NCI-H69 (cell line): ENCODE measurements at regions not wholly inside any gene's neighbourhood (a gene's known extent, or its start where the extent isn't known, plus 50 kb on each side); places are given as distances from the start of the nearest gene placed in this dataset.

Experiments
- DNase-seq: peaks from one replicate; lab custom pipeline; 2025; lab: John Stamatoyannopoulos, UW

DNA sequence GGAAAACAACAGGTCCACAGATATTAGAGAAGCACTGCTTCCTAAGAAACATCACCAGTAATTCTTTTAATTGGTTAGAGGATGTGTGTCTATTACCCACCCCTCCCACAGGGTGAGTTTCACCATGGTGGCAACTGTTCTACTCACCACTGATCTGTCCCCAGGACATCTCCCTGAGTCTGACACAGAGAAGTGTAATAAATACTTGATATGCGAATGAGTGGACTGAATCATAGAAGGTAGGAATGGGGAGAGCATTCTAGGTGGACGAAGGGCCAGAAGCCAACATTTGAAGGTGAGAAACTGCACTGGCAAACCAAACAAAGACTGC is 452.7 kb upstream of the PROK2 start:
- no peak for DNase-seq

DNA sequence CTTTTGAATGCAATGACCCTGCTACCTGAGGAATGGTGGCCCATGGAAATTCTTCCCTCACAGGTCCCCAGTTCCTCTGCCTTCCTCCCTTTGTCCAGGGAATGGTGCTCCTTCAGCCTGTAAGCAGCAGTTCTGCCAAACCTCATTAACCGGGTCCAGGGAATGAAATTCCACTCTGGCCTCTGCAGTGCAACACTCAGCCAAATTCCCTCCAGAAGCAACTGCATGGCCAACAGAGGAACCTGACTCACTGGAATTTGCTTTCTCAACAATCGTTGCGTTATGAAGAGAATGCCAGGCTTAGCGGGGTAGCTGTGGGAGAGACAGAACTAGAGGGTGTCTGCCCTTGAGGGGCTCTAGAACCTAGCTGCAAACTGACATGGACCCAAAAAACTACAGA is 449.4 kb upstream of the PROK2 start:
- no peak for DNase-seq

DNA sequence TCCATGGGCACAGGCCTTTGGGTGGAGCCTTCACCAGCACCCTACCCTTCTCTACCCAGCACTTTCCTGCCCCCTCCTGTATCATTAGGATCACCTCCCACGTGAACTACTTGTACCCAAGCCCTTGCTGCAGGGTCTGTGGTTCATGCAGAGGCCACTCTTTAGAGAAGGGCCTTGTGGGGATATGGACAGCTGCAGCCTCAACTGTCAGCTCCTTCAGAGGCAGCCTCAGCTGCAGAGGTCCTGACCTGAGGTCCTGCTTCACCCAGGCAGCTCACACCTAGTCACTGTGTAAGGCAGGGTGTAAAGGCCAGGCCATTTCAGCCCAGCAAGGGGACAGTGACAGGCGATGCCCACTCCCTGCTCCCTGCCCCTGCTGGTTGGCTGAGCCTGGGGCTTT is 448.6 kb upstream of the PROK2 start:
- DNase-seq: no peak

GRCh38 chr3:72232777-72233176 is 447.8 kb upstream of the PROK2 start:
- DNase-seq: no peak

DNA sequence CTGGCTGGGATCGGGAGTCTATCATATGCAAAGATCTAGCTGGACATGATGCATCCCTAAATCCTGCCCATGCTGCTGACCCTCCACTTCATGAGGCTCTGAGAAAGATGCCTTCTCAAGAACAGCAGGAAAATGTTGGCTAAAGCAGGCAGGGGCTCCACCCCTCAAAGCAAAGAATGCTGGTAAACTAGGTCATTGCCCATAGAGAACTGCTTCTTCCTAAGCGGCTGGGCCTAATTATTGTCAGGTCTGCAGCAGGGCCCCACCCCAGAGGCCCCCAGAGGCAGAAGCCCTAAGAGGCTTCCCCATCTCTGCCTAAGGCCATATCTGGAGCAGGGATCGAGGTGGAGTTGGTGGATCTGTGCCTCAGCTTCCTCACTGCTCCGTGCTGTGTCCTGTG is 447.4 kb upstream of the PROK2 start:
- no peak for DNase-seq

DNA sequence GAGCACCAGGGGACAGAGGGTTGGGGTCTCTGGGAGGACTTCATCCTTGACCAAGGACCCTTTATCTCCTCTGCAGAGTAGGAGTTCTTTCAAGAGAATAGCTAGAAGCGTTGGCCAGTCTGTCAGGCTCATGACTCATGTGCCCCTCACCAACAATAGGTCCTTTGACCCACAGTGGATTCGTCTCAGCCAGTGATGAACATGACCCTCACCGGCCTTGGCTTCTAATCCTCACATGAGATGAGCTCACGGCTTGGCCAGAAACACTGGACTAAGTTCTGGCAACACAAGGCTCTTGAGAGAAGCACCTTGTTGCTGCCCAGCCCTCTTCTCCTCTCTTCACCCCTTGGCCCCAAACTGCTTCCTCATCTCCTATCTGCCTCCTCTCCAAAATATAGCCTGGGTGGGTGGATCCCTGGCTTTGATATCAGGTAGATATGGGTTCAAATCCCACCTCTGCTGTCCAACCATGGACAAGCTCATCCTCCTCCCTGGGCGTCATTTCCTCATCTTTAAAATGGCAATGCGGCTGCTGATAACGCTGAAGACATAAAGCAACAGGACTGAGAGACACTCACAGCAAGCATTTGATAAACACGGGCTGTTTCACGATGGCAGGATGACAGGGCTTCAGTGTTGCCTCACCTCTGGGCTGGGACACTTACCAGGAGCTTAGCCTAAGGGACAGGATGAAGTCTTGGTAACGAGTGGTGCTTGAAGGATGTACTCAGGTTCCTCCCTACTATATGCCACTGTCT is 446.7 kb upstream of the PROK2 start:
- no peak for DNase-seq

- no peak for DNase-seq
These were observed 445.9 kb upstream of the PROK2 start for GRCh38 chr3:72230774-72231379.

GRCh38 chr3:72229952-72230351 is 445.0 kb upstream of the PROK2 start:
- no peak for DNase-seq

DNA sequence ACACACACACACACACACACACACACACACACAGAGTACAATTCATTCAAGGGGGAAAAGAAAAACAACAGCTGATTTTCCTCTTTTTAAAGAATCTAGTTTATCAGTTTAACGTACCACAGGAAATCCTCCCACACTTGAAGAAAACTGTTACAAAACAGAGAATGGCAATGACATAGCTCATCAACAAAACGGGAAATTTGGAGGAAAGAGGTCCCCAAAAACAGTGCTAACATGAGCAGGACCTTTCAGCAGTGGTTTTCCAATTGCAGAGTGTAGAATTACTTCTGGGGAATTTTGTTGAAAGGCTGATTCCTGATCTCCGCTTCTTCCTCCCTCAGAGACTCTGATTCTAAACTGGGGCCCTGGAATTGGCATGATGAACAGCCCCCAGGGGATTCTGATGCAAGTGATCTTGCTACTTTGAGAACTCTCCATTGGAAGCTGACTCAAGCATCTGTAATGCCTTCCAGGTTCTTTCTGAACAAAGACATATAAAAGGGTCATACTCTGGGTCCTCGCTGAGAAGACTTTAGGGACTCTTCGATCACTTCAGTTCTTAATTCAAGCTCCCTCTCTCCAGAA is 442.6 kb upstream of the PROK2 start:
- DNase-seq: no peak

DNA sequence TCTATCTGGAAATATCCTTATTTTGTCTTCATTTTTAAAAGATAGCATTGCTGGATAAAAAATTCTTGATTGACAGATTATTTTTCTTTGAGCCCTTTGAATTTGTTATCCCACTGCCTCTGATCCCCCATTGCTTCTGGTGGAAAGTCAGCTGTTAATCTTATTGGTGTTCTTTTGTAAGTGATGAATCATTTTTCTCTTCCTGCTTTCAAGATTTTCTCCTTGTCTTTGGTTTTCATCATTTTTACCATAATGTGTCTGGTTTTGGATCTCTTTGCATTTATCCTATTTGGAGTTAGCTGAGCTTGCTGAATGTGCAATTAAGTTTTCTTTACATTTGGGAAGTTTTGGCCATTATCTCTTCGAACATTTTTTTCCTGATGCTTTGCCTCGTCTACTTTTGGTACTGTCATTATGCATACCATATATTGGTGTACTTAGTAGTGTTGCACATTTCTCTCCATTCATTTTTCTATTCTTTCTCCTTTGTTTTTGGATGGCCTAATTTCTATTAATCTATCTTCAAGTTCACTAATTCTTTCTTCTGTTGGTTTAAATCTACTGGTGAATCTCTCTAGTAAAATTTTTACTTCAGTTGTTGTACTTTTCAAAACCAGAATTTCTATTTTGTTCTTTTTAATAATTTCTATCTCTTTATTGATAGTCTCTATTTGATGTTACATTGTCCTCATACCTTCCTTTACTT is 440.0 kb upstream of the PROK2 start:
- DNase-seq: peak; percentile 3

- DNase-seq: no peak
These were observed 438.7 kb upstream of the PROK2 start for GRCh38 chr3:72223628-72224027.

DNA sequence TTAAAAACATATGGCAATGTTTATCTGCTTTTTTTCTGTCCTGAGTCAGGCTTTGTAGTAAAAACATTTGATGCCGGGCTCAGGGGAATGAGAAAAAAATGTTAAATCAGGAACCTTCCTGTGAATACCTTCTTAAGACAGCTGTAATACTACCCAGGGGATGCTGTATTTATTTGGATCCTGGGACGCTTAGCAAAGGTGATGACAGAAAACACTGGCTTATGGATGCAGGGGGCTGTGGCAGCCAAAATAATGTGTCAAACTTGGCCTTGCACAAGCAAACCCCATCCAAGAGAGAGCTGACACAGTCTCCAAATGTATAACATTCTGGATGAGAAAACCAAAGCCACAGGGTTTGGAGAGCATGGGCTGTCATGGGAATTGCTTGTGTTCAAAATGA is 438.2 kb upstream of the PROK2 start:
- no peak for DNase-seq

DNA sequence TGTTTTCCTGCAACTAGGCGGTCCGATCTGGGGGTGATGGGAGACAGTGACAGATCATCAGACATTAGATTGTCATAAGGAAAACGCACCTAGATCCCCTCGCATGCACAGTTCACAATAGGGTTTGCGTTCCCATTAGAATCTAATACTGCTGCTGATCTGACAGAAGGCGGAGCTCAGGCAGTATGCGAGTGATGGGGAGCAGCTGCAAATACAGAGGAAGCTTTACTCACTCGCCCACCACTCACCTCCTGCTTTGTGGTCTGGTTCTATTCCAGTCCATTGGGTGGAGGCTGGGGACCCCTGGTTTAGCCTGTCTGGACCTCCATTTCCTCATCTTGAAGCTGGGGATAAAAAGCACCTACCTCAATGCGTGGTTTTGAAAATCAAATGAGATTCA is 437.5 kb upstream of the PROK2 start:
- no peak for DNase-seq

GRCh38 chr3:72220946-72221345 is 436.0 kb upstream of the PROK2 start:
- no peak for DNase-seq

DNA sequence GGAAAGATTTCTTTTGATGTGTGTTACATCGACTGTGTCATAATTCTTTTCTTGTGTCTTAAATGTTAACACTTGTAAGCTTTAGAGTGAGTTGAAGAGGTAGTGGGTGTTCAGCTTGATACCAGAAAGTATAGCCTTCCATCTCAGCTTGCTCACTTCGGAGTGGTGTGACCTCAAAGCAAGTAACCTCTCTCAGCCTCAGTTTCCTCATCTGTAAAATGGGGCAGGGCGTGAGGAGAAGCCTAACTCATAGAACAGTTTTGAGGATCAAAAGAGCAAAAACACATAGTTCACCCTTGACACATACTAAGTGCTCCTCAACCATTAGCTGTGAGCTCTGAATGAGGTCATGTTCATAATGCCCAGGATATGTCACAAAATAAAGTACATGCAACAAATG is 434.8 kb upstream of the PROK2 start:
- DNase-seq: no peak

- no peak for DNase-seq
These were observed 432.6 kb upstream of the PROK2 start for GRCh38 chr3:72217570-72217969.

DNA sequence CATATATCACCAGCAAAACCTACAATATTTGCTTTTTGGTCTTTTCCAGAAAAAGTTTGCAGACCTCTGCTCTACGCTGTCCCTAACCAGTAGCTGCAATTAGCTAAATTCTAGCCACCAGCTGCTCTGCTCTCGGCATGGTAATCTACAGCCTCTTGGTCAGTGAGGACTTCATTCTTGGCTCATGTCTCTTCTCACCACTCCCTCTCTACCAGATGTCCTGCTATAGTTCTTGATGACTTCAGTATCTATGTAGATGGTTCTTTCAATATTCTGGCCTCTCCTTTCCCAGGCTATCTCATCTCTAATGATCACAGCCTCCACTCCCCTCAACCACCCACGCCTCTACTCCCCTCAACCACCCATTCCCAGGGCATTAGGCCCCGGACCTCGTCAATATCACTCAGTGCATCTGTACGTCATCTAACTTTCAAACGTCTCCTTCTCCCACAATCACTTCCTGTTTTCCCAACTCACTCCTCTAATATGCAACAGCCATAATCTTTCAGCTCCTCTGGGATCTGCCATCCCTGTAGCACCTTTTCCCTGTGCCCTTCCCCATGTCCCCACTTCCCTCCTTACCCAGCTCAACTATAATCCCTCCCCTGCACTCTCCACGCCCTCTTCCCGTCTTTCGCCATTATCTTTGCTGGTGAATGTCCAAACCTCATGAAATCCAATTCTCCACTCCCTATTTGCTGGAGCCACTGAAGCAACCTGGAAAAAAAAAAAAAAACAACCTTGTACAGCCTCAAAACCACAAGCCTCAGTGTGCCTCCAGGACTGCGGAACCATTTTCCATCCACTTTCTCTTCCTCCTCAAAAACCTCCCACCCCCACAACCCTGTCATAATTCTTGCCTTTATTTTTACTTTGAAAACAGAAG is 429.4 kb upstream of the PROK2 start:
- no peak for DNase-seq

GRCh38 chr3:72213296-72214065 is 428.5 kb upstream of the PROK2 start:
- no peak for DNase-seq

DNA sequence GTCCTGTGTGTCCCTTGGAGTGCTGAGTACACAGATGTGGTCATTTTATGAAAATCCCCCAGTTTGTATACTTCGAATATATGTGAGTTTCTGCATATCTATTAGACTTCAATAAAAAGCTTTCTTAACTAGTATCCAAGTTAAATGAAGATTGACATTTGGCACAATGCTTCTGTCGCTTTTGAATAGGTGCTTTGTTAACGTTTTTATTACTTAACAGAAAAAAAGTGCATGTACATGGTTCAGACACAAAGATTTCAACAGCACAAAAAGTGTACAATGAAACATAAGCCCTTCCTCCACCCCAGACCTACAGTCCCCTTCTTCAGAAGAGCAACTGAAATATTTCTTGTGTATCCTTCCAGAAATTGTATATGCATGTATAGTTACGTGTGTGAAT is 427.4 kb upstream of the PROK2 start:
- no peak for DNase-seq

DNA sequence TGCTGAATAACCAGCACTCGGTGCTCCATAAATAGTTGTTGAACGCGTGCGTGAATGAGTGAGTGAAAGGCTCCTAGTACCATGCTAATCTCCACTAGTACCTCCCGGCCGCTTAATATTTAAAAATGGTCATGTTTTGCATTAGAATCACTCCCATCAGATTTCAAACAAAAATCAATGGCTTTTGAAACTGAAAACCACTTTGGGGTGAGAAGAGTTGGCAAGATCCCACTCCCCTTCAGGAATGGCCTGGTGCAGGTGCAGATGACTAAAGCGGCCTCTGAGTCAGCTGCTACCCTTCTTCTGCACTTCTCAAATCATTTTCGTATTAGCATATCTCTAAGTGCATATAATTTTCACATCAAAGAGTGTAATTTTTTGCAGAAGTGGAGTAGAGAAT is 425.3 kb upstream of the PROK2 start:
- no peak for DNase-seq

GRCh38 chr3:72205297-72205826 is 420.4 kb upstream of the PROK2 start:
- no peak for DNase-seq
